GM19372 (cell line): ENCODE measurements at regions not wholly inside any gene's neighbourhood (a gene's known extent, or its start where the extent isn't known, plus 50 kb on each side); places are given as distances from the start of the nearest gene placed in this dataset.

ENCODE experiments used
- ATAC-seq: cut with Tn5 transposase; IDR thresholded peaks from one replicate; pipeline ENCODE4 v1.9.1; 2021; ENCODE audit warnings: mild to moderate bottlenecking, low read depth, moderate library complexity; ENCODE audit not compliant: unreplicated experiment

GRCh38 chr6:19972221-19972620 lies 135.1 kb downstream of the ID4 start:
- ATAC-seq: no peak

DNA sequence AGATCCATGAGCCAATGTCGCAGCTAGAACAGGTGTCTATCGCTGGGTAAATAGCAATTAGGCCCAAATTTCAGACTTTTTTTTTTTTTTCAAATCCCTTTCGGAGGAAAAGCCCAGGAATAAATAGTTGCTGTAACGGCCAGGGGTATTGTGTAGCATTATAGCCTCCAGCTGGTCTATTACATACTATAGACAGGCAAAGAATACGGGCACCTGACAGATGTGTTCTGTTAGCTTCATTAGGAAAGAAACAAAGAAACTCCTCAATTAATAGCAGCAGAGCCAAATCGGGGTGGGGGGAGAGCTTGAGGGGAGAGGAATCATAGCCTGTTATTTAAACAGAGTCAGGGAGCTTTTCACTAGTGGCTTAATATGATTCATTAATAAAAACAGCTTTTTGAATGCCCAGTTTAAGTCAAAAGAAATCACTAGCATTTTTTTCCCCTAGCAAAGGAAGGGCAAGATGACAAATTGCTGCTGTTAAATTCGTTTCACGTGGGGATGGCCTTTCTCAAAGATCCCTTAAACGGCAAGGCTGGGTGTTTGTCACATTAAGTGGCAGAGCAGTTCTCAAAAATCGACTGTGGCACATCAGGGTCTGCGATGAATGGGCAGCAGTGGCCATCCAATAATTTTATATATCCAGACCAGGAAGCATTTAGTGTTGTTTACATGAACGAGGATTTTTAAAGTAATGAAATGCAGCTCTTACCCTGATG lies 139.4 kb downstream of the ID4 start:
- ATAC-seq: no peak

- ATAC-seq: no peak
Measured at GRCh38 chr6:19979059-19979458, 141.9 kb downstream of the ID4 start.

GRCh38 chr6:19979986-19980385 lies 142.8 kb downstream of the ID4 start:
- ATAC-seq: no peak

- no peak for ATAC-seq
Measured at GRCh38 chr6:19983374-19983773, 146.2 kb downstream of the ID4 start.

DNA sequence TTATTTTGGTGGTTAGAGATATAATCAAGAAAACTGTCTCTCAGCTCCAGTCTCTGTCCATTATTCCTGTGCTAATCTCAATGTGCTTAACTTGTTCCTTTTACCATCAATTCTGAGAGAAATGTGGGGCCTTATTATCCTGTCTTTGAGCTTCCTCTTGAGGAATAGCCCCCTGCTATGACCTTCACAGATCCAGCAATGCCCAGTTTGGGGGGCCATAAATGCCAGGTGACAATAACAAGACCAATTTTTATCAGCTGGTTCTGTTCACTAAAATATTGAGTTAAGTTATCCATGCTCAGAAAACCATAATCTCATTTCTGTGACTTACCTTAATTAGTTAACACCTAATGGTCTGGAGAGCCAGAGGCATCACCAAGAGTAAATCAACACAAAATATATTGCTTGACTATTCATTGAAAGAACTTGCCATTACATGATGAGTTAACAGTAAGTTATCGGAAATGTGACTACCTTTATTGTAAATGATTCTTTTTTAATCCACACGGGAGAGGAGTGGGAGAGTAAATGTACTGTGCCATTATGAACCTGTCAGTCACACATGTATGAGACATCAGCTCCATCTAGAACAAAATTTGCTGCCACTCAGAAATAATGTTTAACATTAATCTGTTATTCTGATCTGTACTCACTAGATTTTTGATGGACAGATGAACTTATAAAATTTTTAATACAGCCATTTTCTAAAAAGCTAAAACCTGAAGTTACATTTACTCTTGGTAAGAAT lies 149.7 kb downstream of the ID4 start:
- no peak for ATAC-seq

GRCh38 chr6:19988555-19988954 lies 151.4 kb downstream of the ID4 start:
- ATAC-seq: no peak

DNA sequence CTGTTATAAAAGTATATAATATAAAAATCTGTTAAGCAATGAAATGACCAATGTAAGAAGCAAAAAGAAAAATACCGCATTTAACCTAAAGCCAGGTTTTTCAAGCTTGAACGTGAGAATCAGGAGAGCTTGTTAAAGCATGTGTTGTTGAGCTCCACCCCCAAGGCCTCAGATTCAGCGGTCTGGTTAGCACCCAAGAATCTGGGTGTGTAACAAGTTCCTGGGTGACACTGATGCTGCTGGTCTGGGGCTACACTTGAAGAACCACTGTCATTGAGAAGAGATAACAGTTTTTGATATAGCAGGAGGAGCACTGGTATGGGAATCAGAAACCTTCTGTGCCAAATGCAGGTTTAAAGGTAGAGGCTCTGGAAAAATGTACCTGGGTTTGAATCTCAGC lies 154.0 kb downstream of the ID4 start:
- ATAC-seq: no peak

DNA sequence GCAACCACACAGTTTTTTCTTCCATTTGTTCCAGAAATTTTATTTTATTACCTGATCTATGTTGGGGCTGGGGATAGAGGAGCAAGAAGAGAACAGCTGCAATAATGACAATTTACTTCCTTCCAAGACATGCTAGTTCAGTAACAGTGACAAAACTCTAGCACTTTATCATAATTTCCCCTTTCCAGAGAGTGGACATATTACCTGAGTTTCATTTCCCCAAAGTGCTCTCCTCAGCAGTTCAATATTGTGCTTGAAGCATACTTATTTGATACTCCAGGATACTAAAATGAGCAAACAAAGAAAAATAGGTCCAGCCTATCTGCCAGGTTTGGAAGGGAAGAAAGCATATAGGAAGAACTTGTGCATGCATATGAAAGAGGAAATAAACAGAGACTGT lies 157.7 kb downstream of the ID4 start:
- no peak for ATAC-seq

DNA sequence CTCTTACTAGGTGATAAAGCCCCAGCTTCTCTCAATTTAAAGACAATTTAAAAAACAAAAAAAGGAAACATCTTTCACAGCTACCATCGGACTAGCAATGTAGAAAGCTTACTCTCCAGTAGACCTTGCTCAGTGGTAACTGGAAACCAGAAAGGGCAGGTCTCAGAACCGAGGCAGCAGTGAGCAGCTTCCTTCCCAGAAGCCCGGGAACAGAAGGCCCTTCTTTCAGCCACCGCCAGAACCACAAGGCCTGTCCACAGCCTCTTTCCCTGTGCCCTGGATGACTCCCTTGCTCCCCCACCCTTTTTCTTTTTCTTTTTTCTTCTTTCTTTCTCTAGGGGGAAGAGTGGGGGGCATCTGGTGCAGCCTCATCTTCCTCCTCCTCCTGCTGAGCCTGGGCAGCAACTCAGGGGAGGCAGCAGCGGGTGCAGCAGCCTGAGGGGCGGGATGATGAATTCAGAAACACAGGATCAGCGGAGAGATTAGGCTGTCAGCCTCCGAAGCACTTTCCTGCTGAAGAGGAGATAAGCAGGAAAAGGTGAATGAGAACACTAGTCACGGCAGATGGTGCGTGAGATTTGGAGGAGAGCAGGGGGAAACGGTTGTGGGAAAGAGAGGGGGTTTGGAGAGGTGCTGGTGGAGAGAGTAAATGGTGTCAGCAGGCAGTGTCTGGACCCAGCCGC lies 158.5 kb downstream of the ID4 start:
- ATAC-seq: no peak

GRCh38 chr6:19997104-19997503 lies 159.9 kb downstream of the ID4 start:
- no peak for ATAC-seq

DNA sequence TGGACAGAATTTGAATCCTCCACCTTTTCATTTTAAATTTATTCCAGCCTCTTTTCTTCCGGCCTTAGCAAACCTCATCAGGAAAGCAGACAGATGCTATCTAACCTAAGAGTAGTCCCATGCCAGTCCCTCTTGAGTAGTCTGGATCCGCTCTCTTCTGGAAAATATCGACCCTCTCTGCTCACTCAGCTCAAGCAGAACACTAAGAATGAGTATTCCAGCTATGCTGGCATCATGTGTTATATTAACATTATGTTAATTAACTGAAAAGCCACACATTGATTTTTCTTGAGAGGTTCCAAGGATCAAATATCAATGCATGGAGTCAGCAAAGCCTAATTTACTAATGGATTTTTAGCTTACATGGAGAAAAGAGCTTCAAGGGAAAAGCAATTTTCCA lies 161.4 kb downstream of the ID4 start:
- ATAC-seq: no peak

DNA sequence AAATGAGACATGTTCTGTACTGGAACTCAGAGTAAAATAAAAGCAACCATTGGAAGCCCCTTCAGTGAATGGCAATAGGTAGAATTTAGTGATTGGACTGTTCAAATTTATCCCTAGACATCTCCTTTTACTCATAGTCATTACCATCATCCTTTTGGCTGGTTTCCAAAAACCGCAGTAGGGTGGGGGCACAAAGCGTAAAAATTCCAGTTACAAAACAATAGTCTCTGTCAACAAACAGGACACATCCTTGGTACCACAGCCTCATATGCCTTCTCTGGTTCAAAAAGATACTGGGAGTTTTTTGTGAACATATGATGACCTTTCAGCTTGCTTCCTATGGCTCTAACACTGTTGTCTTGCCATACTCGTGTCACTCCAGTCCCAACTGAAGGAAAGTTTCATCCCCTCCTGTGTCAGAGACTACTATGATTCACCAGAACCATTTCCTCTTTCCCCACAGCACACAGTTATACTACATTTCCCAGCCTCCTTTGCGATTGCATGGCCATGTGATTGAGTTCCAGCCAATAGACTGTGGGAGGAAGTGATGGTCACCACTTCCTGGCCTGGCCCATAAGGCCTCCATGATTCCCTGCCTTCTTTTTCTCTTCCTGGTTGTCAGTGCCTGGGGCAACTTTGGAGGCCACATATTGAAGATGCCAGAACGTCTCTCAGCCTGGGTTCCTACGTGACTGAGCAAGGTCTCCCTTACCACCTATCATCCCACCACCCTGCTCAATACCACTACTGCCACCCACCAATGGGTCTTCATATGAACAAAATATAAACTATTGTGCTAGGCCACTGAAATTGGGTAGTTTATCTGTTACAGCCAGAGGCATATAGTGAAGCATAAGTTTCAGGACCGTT lies 162.4 kb downstream of the ID4 start:
- ATAC-seq: peak; percentile 60

DNA sequence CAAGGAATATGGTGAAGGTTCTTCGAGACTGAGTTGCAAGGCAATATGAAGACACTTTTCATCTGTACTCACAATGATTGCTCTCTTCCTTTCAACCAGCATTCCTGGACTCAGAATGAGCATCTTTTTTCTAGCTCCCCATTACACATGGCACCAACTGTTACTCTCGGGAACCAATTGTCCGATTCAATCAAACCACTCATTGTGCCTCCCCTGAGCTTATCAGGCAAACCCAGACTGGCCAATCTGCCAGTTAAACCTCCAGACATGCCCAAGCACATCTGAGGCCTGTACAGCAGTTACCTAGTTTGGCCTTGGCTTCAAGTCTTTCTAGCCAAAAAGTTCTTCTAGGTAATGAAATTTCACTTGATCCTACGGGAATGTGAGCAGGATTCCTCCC lies 164.1 kb downstream of the ID4 start:
- no peak for ATAC-seq

DNA sequence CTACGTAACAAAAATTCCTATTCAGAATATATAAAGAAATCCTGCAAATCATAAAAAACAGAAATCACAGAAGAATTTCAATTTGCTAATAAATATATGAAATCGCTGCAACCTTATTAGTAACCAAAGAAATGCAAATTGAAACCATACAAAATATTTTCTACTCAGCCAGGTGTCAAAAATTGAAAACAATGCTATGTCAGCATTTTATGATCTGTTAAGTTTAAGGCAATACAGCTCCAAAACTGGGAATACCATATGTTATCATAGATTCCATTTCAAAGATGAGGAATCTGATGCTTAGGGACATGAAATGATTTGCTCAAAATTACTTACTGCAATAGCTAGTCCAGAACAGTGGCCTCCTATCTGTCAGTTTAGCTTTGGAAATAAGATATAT lies 168.9 kb downstream of the ID4 start:
- no peak for ATAC-seq

- no peak for ATAC-seq
Measured at GRCh38 chr6:20008131-20008530, 171.0 kb downstream of the ID4 start.

- ATAC-seq: no peak
Measured at GRCh38 chr6:20013066-20013861, 176.1 kb downstream of the ID4 start.

- no peak for ATAC-seq
Measured at GRCh38 chr6:20014508-20014907, 177.3 kb downstream of the ID4 start.

- ATAC-seq: no peak
Measured at GRCh38 chr6:20020526-20020925, 183.4 kb downstream of the ID4 start.

- ATAC-seq: no peak
Measured at GRCh38 chr6:20021795-20022194, 184.6 kb downstream of the ID4 start.
